HepG2 (cell line): ENCODE measurements at regions not wholly inside any gene's neighbourhood (a gene's known extent, or its start where the extent isn't known, plus 50 kb on each side); places are given as distances from the start of the nearest gene placed in this dataset.

ENCODE experiments used
- ATAC-seq: fragments of 200-7000 bp; cut with Tn5 transposase; 3 replicates; pipeline ENCODE4 v1.9.1; 2020; ENCODE audit warnings: mild to moderate bottlenecking, moderate library complexity
- BruUV-seq: library from RNA; stranded (reverse); fragments of 400-500 nt; replicated peaks from 2 replicates; lab custom pipeline; 2021; lab: Mats Ljungman, UMichigan
- CTCF ChIA-PET: fragments of 300-600 bp; formaldehyde crosslinking; extraction: SDS; loops from one replicate; lab custom pipeline; 2021; ENCODE audit warnings: low total read pairs, inconsistent platforms, low intra/inter-chr PET ratio; lab: Yijun Ruan, JAX
- POLR2A ChIA-PET: fragments of 350-600 bp; sonication (Branson Sonifier 250); formaldehyde crosslinking; loops from one replicate; lab custom pipeline; 2020; ENCODE audit warnings: antibody characterized with exemption, inconsistent platforms; lab: Yijun Ruan, JAX
- DNase-seq: peaks from one replicate; pipeline ENCODE4 v3.0.0-alpha.2; 2015; ENCODE audit warnings: low spot score
- FAIRE-seq: peaks from 3 replicates; lab custom pipeline; 2011; peaks lifted over from hg19 to GRCh38; lab: Jason Lieb, UNC
- H2AFZ ChIP-seq: one replicate; pipeline ENCODE4 v1.6.1; 2011; ENCODE audit warnings: low read length, inconsistent platforms
- H3K27ac ChIP-seq: fragments of 300-600 bp; 3 replicates; pipeline ENCODE4 v1.8.0; 2011; ENCODE audit warnings: mixed run types, mild to moderate bottlenecking, mixed read lengths, low read length, inconsistent platforms; ENCODE audit not compliant: insufficient read depth; ENCODE audit errors: extremely low read length
- H3K27me3 ChIP-seq, 2 experiments: fragments of 200-600 bp in 1 of 2; 2 replicates in 1 of 2; 3 replicates in 1 of 2; pipeline versions ENCODE4 v1.6.0 to v1.8.0; 2011; ENCODE audit warnings: low read length in 2 of 2, mild to moderate bottlenecking in 2 of 2, moderate library complexity in 2 of 2, inconsistent platforms in 1 of 2; ENCODE audit not compliant: insufficient read depth in 2 of 2, control insufficient read depth in 1 of 2
- H3K36me3 ChIP-seq, 2 experiments: fragments of 200-600 bp in 1 of 2; replicated peaks in 1 of 2; 2 replicates in 1 of 2; 3 replicates in 1 of 2; pipeline versions ENCODE4 v1.5.1 to v1.8.0; 2011; ENCODE audit warnings: low read length in 2 of 2, inconsistent platforms in 1 of 2; ENCODE audit not compliant: insufficient read depth in 2 of 2, control insufficient read depth in 1 of 2
- H3K4me1 ChIP-seq: 2 replicates; pipeline ENCODE4 v1.5.1; 2012; ENCODE audit warnings: low read length, inconsistent platforms; ENCODE audit not compliant: insufficient read depth
- H3K4me2 ChIP-seq: 2 replicates; pipeline ENCODE4 v1.6.0; 2011; ENCODE audit warnings: low read depth, low read length, inconsistent platforms
- H3K4me3 ChIP-seq, 3 experiments: fragments of 200-600 bp in 1 of 3; sonication (generic), shearing (Covaris generic) in 1 of 3; replicated peaks in 1 of 3; 2 replicates each; pipeline ENCODE4 v1.5.1; 2011 to 2016; ENCODE audit warnings: low read length in 3 of 3, inconsistent platforms in 2 of 3, low read depth in 2 of 3, mild to moderate bottlenecking in 2 of 3, control low read depth in 1 of 3, mixed read lengths in 1 of 3; ENCODE audit not compliant: insufficient read depth in 1 of 3
- H3K79me2 ChIP-seq: one replicate; pipeline ENCODE4 v1.6.1; 2011; ENCODE audit warnings: low read length, inconsistent platforms; ENCODE audit not compliant: insufficient read depth
- H3K9ac ChIP-seq: 2 replicates; pipeline ENCODE4 v1.6.0; 2011; ENCODE audit warnings: mild to moderate bottlenecking, low read depth, low read length, inconsistent platforms; ENCODE audit not compliant: insufficient read depth
- H3K9me3 ChIP-seq: 2 replicates; pipeline ENCODE4 v1.5.1; 2012; ENCODE audit warnings: mild to moderate bottlenecking, low read length
- H4K20me1 ChIP-seq: 2 replicates; pipeline ENCODE4 v1.6.0; 2011; ENCODE audit warnings: inconsistent platforms, mild to moderate bottlenecking, low read length, moderate library complexity; ENCODE audit not compliant: insufficient read depth
- ATF7-NPFF ChIP-seq: sonication (generic); formaldehyde crosslinking; IDR thresholded peaks from 2 replicates; pipeline ENCODE4 v1.8.1; 2023; ENCODE audit warnings: mild to moderate bottlenecking, low read depth, missing genetic modification reagents, moderate library complexity
- BATF2 ChIP-seq: sonication (generic); formaldehyde crosslinking; IDR thresholded peaks from 2 replicates; pipeline ENCODE4 v1.8.0; 2022; ENCODE audit warnings: mild to moderate bottlenecking, missing genetic modification reagents, moderate library complexity
- FUBP1 ChIP-seq: sonication (generic); formaldehyde crosslinking; IDR thresholded peaks from 2 replicates; pipeline ENCODE4 v1.5.1; 2020; ENCODE audit warnings: missing genetic modification reagents, mild to moderate bottlenecking, borderline replicate concordance
- HNF4G ChIP-seq, 2 experiments: sonication (generic) in 1 of 2; formaldehyde crosslinking in 1 of 2; IDR thresholded peaks; 2 replicates each; pipeline versions ENCODE4 v1.4.0 to v1.6.1; 2011 to 2020; ENCODE audit warnings: borderline replicate concordance in 2 of 2, low read depth in 2 of 2, mild to moderate bottlenecking in 2 of 2, low read length in 1 of 2, missing genetic modification reagents in 1 of 2, moderate library complexity in 1 of 2
- IRF9 ChIP-seq: sonication (generic); formaldehyde crosslinking; IDR thresholded peaks from 2 replicates; pipeline ENCODE4 v1.8.0; 2022; ENCODE audit warnings: missing genetic modification reagents, mild to moderate bottlenecking, borderline replicate concordance
- KLF16 ChIP-seq, 2 experiments: sonication (generic) in 1 of 2; formaldehyde crosslinking in 1 of 2; IDR thresholded peaks; 2 replicates each; pipeline versions ENCODE4 v1.6.1 to v1.8.0; 2016 to 2023; ENCODE audit warnings: missing genetic modification reagents in 2 of 2, missing compliant biosample characterization in 1 of 2
- NCOA5 ChIP-seq: sonication (generic); formaldehyde crosslinking; IDR thresholded peaks from 2 replicates; pipeline ENCODE4 v1.4.0; 2020; ENCODE audit warnings: missing genetic modification reagents
- NFYB ChIP-seq: sonication (generic); formaldehyde crosslinking; IDR thresholded peaks from 2 replicates; pipeline ENCODE4 v1.4.0; 2020; ENCODE audit warnings: missing genetic modification reagents
- NRL ChIP-seq: sonication (generic); formaldehyde crosslinking; IDR thresholded peaks from 2 replicates; pipeline ENCODE4 v1.5.0; 2020; ENCODE audit warnings: missing genetic modification reagents, mild to moderate bottlenecking, moderate library complexity, borderline replicate concordance
- ONECUT2 ChIP-seq: sonication (generic); formaldehyde crosslinking; IDR thresholded peaks from 2 replicates; pipeline ENCODE4 v1.4.0; 2020; ENCODE audit warnings: missing genetic modification reagents
- RFXAP ChIP-seq: sonication (generic); formaldehyde crosslinking; IDR thresholded peaks from 2 replicates; pipeline ENCODE4 v1.4.0; 2020; ENCODE audit warnings: missing genetic modification reagents, borderline replicate concordance
- STAT5B ChIP-seq: sonication (generic); formaldehyde crosslinking; IDR thresholded peaks from 2 replicates; pipeline ENCODE4 v1.4.0; 2020; ENCODE audit warnings: missing genetic modification reagents
- ZBTB34 ChIP-seq: sonication (generic); formaldehyde crosslinking; IDR thresholded peaks from 2 replicates; pipeline ENCODE4 v1.8.0; 2022; ENCODE audit warnings: mild to moderate bottlenecking, missing genetic modification reagents
- ZNF136 ChIP-seq: sonication (generic); formaldehyde crosslinking; IDR thresholded peaks from 2 replicates; pipeline ENCODE4 v1.8.1; 2022; ENCODE audit warnings: low read depth, mild to moderate bottlenecking, moderate library complexity, missing genetic modification reagents
- ZNF879 ChIP-seq: sonication (generic); formaldehyde crosslinking; IDR thresholded peaks from 2 replicates; pipeline ENCODE4 v1.8.1; 2023; ENCODE audit warnings: missing genetic modification reagents
- WGBS: methylation state at CpG from one replicate; pipeline ENCODE4 v1.1.6; 2017; ENCODE audit warnings: low lambda C conversion rate; 5-methylcytosine and 5-hydroxymethylcytosine counted together
- in situ Hi-C: cut with HindIII; loops from 2 replicates; pipeline ENCODE4 v1.10.0; 2017; ENCODE audit warnings: low pct_unique_long_range_greater_than_20kb; ENCODE audit not compliant: extremely low pct_ligation_motif_present
- intact Hi-C: fragments of 100-400 bp; cut with micrococcal nuclease; formaldehyde crosslinking; loops from one replicate; pipeline ENCODE4 v1.10.0; 2022; ENCODE audit not compliant: unreplicated experiment

GRCh38 chr3:152724270-152724669 lies 110.7 kb upstream of the P2RY1 start:
- Histone ChIP-seq H3K27ac (no peak overlapping the region), H3K79me2 (no peaks in the 10 kb centered on the region), H2AFZ (no peak overlapping the region), H3K4me2 (no peak overlapping the region), H3K27me3 (no peaks in the 10 kb centered on the region), H3K9ac (no peak overlapping the region), H3K9me3 (no peaks in the 10 kb centered on the region), H3K4me3 (no peak overlapping the region), H4K20me1 (no peaks in the 10 kb centered on the region), H3K36me3 (no peaks in the 10 kb centered on the region), H3K4me1 (no peaks in the 10 kb centered on the region)
- FAIRE-seq (no peak), ATAC-seq (no peak), DNase-seq (no peak)
- in situ Hi-C loops, result no loop called here
- ChIA-PET CTCF (no interaction called here), POLR2A (no interaction called here)
- TF ChIP-seq IRF9 (CRISPR knock-in tag) (no peak), ZBTB34 (CRISPR knock-in tag) (no peak), NRL (no peak), ZNF136 (CRISPR knock-in tag) (no peak), FUBP1 (CRISPR knock-in tag) (no peak), RFXAP (CRISPR knock-in tag) (no peak), HNF4G (IDR thresholded peaks at IDR 0.05; ENCODE audit: borderline replicate concordance, low read depth, low read length) (no peak), HNF4G (CRISPR knock-in tag; IDR thresholded peaks at IDR 0.05; ENCODE audit: borderline replicate concordance, low read depth) (no peak), KLF16 (CRISPR knock-in tag; IDR thresholded peaks at IDR 0.05) (no peak), NCOA5 (CRISPR knock-in tag) (no peak), ONECUT2 (CRISPR knock-in tag) (no peak), BATF2 (CRISPR knock-in tag) (no peak), STAT5B (CRISPR knock-in tag) (no peak), NFYB (CRISPR knock-in tag) (no peak), ATF7-NPFF (CRISPR knock-in tag) (no peak), ZNF879 (CRISPR knock-in tag) (no peak)
- WGBS, result 0% methylated on average over 1 of the region's 1 CpG
- BruUV-seq, result no TSS peak
- intact Hi-C loops, result no loop called here
